ENCODE measurements at regions not wholly inside any gene's neighbourhood (a gene's known extent, or its start where the extent isn't known, plus 50 kb on each side); places are given as distances from the start of the nearest gene placed in this dataset.
A peak's percentile ranks its signal among the peaks of the same experiment; 100 is the strongest.
"Not testable (repeated sequence)": the region's sequence is repeated elsewhere in the genome, so short reads cannot be mapped to it uniquely, and the experiment has no call there.

DNA sequence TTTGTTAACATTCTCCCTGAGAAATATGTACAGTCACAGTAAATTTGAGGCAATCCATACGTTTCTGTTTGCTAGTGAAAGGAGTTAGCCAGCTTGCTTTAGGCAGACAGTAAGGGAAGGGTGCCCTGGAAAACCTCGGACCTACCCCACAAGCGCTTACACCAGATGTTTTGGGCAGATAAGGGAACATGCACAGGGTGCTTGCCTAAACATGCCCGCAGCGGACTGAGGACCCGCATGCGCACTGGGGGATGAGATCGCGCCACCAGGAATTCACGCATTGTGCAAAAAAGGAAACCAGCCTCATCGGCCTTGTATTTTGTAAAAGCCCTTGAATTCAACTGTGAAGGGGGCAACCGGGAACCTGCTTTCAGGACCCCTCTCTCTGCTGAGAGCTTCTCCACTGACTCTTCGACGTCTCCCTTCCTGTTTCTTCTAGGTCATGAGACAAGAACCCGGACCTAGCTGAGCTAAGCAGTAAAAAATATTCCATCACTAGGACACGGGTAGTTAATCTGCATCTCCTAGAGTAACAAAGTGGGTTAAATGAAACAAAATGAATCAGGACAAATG, 1399.2 kb upstream of the ATXN8OS start (continued):
- TF ChIP-seq, protein P1, sequence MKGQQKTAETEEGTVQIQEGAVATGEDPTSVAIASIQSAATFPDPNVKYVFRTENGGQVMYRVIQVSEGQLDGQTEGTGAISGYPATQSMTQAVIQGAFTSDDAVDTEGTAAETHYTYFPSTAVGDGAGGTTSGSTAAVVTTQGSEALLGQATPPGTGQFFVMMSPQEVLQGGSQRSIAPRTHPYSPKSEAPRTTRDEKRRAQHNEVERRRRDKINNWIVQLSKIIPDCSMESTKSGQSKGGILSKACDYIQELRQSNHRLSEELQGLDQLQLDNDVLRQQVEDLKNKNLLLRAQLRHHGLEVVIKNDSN (IDR thresholded peaks at IDR 0.05; ENCODE audit: borderline replicate concordance, low read depth): no peak
- TF ChIP-seq, protein P2, sequence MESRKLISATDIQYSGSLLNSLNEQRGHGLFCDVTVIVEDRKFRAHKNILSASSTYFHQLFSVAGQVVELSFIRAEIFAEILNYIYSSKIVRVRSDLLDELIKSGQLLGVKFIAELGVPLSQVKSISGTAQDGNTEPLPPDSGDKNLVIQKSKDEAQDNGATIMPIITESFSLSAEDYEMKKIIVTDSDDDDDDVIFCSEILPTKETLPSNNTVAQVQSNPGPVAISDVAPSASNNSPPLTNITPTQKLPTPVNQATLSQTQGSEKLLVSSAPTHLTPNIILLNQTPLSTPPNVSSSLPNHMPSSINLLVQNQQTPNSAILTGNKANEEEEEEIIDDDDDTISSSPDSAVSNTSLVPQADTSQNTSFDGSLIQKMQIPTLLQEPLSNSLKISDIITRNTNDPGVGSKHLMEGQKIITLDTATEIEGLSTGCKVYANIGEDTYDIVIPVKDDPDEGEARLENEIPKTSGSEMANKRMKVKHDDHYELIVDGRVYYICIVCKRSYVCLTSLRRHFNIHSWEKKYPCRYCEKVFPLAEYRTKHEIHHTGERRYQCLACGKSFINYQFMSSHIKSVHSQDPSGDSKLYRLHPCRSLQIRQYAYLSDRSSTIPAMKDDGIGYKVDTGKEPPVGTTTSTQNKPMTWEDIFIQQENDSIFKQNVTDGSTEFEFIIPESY (IDR thresholded peaks at IDR 0.05; ENCODE audit: borderline replicate concordance, low read depth): no peak
- TF ChIP-seq FOXM1 (IDR thresholded peaks at IDR 0.05; ENCODE audit: low read depth) (no peak), RXRA (IDR thresholded peaks at IDR 0.05; ENCODE audit: borderline replicate concordance, low read depth) (no peak), TCF12 (IDR thresholded peaks at IDR 0.05) (no peak)
- TF ChIP-seq, protein P3, sequence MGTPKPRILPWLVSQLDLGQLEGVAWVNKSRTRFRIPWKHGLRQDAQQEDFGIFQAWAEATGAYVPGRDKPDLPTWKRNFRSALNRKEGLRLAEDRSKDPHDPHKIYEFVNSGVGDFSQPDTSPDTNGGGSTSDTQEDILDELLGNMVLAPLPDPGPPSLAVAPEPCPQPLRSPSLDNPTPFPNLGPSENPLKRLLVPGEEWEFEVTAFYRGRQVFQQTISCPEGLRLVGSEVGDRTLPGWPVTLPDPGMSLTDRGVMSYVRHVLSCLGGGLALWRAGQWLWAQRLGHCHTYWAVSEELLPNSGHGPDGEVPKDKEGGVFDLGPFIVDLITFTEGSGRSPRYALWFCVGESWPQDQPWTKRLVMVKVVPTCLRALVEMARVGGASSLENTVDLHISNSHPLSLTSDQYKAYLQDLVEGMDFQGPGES (IDR thresholded peaks at IDR 0.05; ENCODE audit: low read depth, low read length): no peak

DNA sequence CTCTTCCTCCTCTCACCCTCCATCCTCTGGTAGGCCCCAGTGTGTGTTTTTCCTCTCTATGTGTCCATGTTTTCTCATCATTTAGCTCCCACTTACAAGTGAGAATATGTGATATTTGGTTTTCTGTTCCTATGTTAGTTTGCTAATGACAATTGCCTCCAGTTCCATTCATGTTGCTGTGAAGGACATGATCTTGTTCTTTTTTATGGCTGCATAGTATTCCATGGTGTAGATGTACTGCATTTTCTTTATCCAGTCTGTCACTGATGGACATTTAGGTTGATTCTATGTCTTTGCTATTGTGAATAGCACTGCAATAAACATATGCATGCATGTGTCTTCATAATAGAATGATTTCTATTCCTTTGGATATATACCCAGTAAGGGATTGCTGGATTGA, 1401.6 kb upstream of the ATXN8OS start:
- H3K9me2 ChIP-seq; H3K27me3 ChIP-seq (ENCODE audit: insufficient read depth); DNase-seq; H3K9ac ChIP-seq; H3K4me1 ChIP-seq (ENCODE audit: control insufficient read depth in 1 of 2, insufficient read depth in 2 of 2, low read depth in 1 of 2, low read length in 1 of 2); H4K20me1 ChIP-seq (ENCODE audit: insufficient read depth); POLR2A ChIA-PET; H3K79me2 ChIP-seq (ENCODE audit: insufficient read depth); H3K4me2 ChIP-seq; H2AFZ ChIP-seq (ENCODE audit: low read depth); H3K4me3 ChIP-seq (ENCODE audit: low read depth in 2 of 2, low read length in 1 of 2); H3K27ac ChIP-seq (ENCODE audit: low read depth in 2 of 2, low read length in 1 of 2); H3F3A ChIP-seq (replicated peaks; ENCODE audit: insufficient read depth); H3K36me3 ChIP-seq (replicated peaks in 1 of 2; ENCODE audit: control insufficient read depth in 1 of 2, insufficient read depth in 2 of 2, low read length in 1 of 2); H3K9me3 ChIP-seq: not testable (repeated sequence)
- CTCF ChIA-PET: interaction anchor here (0.6 kb wide), 1 partner anchor 64 kb away, joined by 3 read pairs; no protein-coding TSS in a partner anchor

DNA sequence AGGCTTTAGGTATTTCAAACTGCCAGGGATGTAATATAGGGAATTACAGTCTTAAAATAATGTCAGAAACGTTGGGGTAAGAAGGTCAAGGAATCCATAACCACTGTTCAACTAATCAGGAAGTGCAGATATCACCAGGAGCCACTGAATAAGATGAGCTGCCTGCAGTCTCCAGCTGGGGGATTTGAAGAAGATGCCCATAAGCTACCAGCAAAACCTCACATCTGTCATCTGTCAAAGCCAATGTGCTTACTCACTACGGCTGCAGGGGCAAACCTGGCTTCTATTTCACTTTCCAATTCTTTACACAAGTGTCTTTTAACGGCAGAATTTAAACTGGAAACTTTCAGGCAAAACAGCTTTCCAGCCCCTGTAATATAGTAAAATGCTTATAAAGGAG, 1410.1 kb upstream of the ATXN8OS start:
- Histone ChIP-seq H3F3A (replicated peaks; ENCODE audit: insufficient read depth) (no peaks in the 10 kb centered on the region), H3K9me2 (no peaks in the 10 kb centered on the region), H3K4me2 (no peak overlapping the region), H2AFZ (ENCODE audit: low read depth) (peak overlapping the region; percentile 8; the same call in 1 of the 2 replicates), H3K79me2 (ENCODE audit: insufficient read depth) (no peaks in the 10 kb centered on the region), H3K36me3 (replicated peaks in 1 of 2; ENCODE audit: control insufficient read depth in 1 of 2, insufficient read depth in 2 of 2, low read length in 1 of 2) (no peaks in the 10 kb centered on the region), H3K27ac (ENCODE audit: low read depth in 2 of 2, low read length in 1 of 2) (peak overlapping the region in 1 of 2 experiments; percentile 39; a peak in 1 of 4 replicates), H3K9ac (no peak overlapping the region), H3K27me3 (ENCODE audit: insufficient read depth) (no peaks in the 10 kb centered on the region), H4K20me1 (ENCODE audit: insufficient read depth) (no peaks in the 10 kb centered on the region), H3K4me1 (ENCODE audit: control insufficient read depth in 1 of 2, insufficient read depth in 2 of 2, low read depth in 1 of 2, low read length in 1 of 2) (peaks cover 0 to 4% of the 10 kb centered on the region in 2 experiments; a peak in 2 of 4 replicates), H3K4me3 (ENCODE audit: low read depth in 2 of 2, low read length in 1 of 2) (no peak overlapping the region), H3K9me3 (no peaks in the 10 kb centered on the region)
- CTCF ChIA-PET: no interaction called here
- WGBS (ENCODE audit: low lambda C conversion rate): 2% methylated on average over 3 of the region's 3 CpGs
- TF ChIP-seq EP300 (IDR thresholded peaks at IDR 0.05; ENCODE audit: borderline replicate concordance in 1 of 2, low read depth in 1 of 2, low read length in 1 of 2) (peak in 1 of 2 experiments; percentile 33; a peak in 1 of 4 replicates), RAD21 (IDR thresholded peaks at IDR 0.05; ENCODE audit: low read length) (no peak), JUND (IDR thresholded peaks at IDR 0.05) (peak; percentile 47), TCF12 (IDR thresholded peaks at IDR 0.05) (peak; percentile 73)
- TF ChIP-seq, protein P1 (IDR thresholded peaks at IDR 0.05; ENCODE audit: borderline replicate concordance, low read depth): no peak
- TF ChIP-seq, protein P4, sequence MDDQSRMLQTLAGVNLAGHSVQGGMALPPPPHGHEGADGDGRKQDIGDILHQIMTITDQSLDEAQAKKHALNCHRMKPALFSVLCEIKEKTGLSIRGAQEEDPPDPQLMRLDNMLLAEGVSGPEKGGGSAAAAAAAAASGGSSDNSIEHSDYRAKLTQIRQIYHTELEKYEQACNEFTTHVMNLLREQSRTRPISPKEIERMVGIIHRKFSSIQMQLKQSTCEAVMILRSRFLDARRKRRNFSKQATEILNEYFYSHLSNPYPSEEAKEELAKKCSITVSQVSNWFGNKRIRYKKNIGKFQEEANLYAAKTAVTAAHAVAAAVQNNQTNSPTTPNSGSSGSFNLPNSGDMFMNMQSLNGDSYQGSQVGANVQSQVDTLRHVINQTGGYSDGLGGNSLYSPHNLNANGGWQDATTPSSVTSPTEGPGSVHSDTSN (IDR thresholded peaks at IDR 0.05): peak; percentile 89
- DNase-seq: peak; percentile 31
- POLR2A ChIA-PET: no interaction called here

All from SK-N-SH (cell line).